ENCODE measurements at regions not wholly inside any gene's neighbourhood (a gene's known extent, or its start where the extent isn't known, plus 50 kb on each side); places are given as distances from the start of the nearest gene placed in this dataset.
A peak's percentile ranks its signal among the peaks of the same experiment; 100 is the strongest.
"Not testable (repeated sequence)": the region's sequence is repeated elsewhere in the genome, so short reads cannot be mapped to it uniquely, and the experiment has no call there.

- DNase-seq: no peak
These were observed 51.6 kb upstream of the MPP7 start for GRCh38 chr10:28354511-28354910.

DNA sequence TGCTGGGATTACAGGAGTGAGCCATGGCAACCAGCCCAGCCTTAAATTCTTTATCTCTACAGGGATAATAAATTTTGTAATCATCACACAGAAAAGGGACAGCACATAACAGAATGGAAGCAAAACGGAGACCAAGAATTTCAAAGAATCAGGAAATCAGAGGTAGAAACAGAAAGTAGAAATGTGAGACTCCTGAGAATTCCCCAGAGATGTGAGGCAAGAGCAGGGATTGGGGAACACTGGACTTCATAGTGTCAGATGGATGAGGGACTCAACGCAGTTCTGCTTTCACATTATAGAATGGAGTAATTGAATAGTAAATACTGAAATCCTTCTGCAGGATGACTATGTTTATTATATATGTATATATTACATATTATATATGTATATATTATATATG lies 52.5 kb upstream of the MPP7 start:
- no peak for DNase-seq

DNA sequence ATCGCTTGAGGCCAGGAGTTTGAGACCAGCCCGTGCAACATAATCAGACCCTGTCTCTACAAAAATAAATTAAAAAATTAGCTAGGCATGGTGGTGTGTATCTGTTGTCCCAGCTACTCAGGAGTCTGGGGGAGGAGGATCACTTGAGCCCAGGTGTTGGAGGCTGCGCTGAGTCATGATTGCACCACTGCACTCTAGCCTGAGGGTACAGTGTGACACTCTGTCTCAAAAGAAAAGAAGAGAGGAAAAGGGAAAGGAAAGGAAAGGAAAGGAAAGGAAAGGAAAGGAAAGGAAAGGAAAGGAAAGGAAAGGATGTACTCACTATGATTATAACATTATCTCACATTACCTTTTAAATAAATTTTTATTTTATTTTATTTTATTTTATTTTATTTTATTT lies 56.5 kb upstream of the MPP7 start:
- no peak for DNase-seq

DNA sequence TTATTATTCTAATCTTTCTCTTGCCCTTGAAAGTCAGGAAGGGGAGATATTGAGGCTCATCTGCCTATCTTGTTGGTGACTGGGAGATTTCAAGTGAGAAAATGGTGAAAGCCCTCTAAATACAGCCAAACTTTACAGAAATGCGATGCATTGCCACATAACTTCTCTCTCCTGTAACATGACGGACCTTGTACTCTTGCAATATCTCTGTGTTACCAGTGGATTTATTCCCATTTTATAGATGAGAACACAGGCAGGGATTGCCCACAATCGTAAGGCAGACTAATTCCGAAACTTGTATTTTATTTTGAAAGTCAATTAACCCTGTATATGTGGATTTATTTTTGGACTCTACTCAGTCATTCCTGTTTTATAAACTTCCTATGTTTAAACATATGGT lies 57.3 kb upstream of the MPP7 start:
- no peak for DNase-seq

GRCh38 chr10:28363376-28363775 lies 60.5 kb upstream of the MPP7 start:
- no peak for DNase-seq

- no peak for DNase-seq
These were observed 63.0 kb upstream of the MPP7 start for GRCh38 chr10:28365840-28366239.

DNA sequence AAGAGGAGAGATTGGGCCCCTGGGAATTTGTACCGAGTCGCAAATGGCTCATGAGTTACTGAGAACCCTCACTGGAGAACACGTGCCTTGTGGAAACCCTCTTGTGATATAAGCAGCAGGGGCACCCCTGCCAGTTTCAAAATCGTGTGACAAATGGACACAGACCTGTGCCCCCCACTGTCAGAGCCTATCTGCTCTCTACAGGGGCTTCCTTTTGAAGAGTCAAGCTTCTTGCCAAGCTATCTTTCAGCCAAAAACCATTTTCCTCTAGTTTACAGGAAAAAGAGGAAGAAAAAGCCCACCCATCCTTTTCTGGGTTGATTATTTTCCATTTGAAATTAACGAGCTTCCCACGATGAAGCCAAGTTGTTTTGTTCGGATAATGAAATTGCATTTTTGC lies 64.1 kb upstream of the MPP7 start:
- DNase-seq: no peak

DNA sequence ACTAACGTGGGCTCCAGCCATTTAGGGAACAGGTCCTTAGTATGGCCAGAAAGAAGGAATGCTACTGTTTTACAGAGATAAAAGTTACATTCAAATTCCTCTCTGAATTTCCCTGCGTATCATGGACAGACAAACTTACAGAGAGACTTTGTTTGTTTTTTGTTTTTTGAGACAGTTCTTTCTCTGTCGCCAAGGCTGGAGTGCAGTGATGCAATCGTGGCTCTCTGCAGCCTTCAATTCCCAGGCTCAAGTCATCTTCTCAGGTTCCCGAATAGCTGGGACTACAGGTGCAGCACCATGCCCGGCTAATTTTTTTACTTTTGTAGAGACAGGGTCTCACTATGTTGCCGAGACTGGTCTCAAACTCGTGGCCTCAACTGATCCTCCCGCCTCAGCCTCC lies 64.5 kb upstream of the MPP7 start:
- no peak for DNase-seq

DNA sequence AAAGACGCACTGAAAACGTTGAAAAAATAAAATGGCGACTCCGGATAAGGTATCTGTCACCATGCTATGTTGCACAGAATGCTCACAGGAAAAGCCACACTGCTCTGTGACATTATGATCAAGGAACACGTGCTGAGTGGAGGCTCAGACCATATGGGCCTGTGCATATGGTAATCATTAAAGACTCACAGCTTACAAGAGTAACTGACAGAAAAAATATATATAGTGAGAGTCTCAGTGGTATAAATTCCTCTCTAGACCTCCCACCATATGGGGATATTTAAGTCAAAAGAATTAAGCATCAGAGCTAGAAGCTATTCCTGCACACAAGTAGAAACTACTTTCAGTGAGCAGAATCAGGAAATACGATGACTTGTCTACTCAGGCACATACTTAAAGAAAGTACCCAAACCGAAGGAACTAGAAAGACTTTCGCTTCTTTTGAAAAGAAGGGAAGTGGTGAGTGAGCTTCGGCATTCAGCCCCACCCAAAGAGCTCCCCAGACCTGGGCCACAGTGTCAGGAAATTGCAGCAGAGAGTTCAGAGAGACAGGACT lies 65.1 kb upstream of the MPP7 start:
- peak; percentile 83 for DNase-seq

DNA sequence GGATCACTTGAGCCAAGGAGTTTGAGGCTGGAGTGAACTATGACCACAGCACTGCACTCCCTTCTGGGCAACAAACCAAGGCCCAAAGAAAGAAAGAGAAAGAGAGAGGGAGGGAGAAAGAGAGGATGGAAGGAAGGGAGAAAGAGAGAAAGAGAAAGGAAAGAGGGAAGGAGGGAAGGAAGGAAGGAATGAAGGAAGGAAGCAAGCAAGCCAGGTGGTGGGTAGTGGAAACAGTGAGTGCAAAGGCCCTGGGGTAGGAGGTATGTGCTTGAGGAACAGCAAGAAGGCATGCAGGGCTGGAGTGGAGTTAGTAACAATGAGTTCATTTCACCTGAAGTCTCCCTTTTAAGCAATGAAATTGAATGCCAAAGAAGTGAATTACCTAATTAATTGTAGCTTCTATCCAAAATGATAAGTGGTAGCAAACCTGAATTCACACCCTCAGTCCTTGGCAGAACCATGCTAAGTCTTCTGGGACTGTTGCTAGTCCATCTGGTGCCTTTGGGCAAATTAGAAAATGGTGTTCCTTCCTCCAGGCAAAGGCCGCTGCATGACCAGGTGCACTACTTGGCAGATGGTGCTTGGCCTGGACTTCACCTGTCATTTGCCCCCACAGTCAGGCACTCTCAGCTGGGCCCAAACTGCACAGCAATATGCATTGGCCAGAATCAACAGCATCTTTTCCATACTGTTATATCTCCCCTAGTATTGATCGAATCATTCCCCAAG lies 67.4 kb upstream of the MPP7 start:
- no peak for DNase-seq

GRCh38 chr10:28371638-28372037 lies 68.8 kb upstream of the MPP7 start:
- DNase-seq: not testable (repeated sequence)

GRCh38 chr10:28374036-28374435 lies 71.2 kb upstream of the MPP7 start:
- no peak for DNase-seq

GRCh38 chr10:28375399-28376354 lies 72.8 kb upstream of the MPP7 start:
- no peak for DNase-seq

DNA sequence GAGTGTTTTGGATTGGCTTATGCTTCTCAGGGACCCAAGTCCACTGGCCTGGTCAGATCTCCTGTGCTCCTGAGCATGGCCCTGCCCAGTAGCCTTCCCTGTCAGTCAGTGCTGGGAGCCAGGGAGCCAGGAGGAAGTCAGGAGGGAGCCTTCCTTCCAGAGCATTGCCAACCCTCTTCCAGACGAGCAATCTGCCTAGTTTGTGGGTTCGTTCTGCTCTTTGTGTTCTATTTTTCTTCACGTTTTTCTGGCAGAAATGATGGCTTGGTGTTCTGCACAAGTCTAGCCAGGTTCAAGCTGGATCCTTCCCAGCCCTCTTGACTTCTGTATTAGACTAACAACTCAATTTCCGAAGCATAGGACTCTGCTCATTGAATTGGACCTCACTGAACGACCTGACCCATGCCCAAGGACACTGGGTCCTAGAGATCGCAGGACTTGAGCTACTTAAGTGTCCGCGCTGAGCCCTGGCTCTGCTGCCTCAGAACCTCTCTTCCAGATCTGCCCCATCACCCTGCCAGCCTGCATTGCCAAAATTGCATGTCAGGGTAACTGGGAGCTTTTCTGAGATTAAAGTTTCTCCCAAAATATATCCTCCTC lies 76.2 kb upstream of the MPP7 start:
- DNase-seq: no peak

DNA sequence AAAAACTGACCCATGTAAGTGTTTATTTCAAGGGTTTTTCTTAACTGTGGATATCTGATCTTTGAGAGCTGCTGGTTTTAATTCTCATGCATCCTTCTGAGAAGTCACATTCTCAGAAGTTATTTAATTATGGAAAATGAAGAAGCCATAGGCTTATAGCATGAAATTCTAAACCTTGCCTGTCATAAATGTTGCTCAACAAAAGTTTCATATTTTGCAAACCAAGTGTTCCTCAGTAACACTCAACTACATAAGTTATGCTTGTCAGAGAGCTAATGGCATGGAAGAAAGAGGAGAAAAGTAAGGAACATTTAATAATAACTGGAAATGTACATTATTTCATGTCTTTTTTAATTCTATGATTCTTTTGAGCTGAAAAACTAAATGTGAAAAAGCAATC lies 78.6 kb upstream of the MPP7 start:
- DNase-seq: no peak

DNA sequence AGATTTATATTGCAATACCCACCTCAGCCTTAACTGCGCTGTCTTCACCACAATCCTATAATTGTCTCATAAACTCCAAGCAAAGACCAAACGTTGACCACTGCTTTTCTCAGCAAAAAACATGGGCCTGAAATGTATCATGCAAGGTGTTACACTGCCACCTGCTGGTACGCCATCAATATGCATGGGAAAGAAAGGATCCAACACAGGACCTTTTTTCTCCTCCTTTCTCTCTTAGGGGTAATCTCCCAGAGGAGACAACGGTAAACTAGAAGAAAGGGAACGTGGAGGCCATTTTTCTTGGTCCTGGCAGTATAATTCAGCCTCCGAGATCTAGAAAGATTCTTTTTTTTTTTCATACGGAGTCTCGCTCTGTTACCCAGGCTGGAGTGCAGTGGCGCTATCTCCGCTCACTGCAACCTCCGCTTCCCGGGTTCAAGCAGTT lies 79.1 kb upstream of the MPP7 start:
- DNase-seq: peak; percentile 90

- no peak for DNase-seq
These were observed 79.8 kb upstream of the MPP7 start for GRCh38 chr10:28382525-28383269.

- DNase-seq: no peak
These were observed 81.7 kb upstream of the MPP7 start for GRCh38 chr10:28384557-28384956.

DNA sequence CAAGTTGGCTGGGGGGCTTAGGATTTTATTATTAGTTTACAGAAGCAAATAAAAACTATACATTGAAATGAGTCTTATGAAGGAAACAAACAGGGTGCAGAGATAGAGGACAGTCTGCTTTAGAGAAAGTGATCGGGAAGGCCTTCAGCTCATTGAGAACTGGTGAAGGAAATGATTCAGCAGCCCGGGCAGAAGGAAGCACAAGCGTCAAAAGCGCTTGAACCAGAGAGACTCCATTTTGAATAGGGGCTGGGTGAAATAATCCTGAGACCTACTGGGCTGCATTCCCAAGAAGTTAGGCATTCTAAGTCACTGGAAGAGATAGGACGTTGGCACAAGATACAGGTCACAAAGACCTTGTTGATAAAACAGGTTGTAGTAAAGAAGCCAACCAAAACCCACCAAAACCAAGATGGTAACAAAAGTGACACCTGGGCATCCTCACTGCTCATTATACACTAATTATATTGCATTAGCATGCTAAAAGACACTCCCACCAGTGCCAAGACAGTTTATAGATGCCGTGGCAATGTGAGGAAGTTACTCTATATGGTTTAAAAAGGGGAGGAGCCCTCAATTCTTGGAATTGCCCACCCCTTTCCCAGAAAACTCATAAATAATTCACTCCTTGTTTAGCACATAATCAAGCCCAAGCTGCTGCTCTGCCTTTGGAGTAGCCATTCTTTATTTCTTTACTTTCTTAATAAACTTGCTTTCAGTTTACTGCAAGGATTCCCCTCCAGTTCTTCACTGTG lies 83.1 kb upstream of the MPP7 start:
- DNase-seq: no peak

GRCh38 chr10:28386503-28386868 lies 83.6 kb upstream of the MPP7 start:
- DNase-seq: no peak

DNA sequence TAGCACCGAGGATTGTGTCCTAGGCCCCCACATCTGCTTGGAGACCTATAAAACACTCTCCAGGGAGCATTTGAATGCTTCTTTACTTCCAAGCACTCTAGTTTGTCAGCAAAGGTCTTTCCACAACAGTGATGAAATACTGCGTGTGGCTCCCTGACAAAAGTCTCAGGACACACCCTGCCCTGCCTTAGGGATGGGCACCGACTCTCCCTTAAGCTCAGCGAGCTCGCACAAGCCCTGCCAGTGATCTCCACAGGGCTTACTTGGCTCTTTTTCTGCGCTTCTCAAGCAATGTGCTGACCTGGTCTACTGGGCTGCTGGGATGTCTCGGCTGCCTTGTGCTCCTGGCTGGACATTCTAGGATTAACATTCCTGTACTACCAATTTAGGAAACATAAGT lies 84.3 kb upstream of the MPP7 start:
- no peak for DNase-seq

DNA sequence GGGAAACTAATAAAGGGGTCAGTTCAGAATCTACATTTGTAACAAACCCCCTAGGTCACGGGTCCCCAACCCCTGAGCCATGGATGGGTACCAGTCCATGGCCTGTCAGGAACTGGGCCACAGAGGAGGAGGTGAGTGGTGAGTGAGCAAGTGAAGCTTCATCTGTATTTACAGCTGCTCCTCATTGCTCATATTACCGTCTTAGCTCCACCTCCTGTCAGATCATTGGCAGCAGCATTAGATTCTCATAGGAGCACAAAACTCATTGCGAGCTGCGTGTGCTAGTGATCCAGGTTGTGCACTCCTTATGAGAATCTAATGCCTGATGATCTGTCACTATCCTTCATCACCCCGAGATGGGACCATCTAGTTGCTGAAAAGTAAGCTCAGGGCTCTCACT lies 88.4 kb upstream of the MPP7 start:
- DNase-seq: no peak

All from CD4-positive, alpha-beta T cell treated with Interleukin-17A for 1 hour (primary cell).